ENCODE measurements at regions not wholly inside any gene's neighbourhood (a gene's known extent, or its start where the extent isn't known, plus 50 kb on each side); places are given as distances from the start of the nearest gene placed in this dataset.

- no peak for DNase-seq (ENCODE audit: low read depth)
Observed at GRCh38 chr1:209405183-209405814, 178.2 kb upstream of the CAMK1G start.

- DNase-seq (ENCODE audit: low read depth): no peak
Observed at GRCh38 chr1:209406168-209406567, 177.3 kb upstream of the CAMK1G start.

GRCh38 chr1:209406595-209406994 lies 176.9 kb upstream of the CAMK1G start:
- DNase-seq (ENCODE audit: low read depth): no peak

GRCh38 chr1:209409780-209410179 lies 173.7 kb upstream of the CAMK1G start:
- DNase-seq (ENCODE audit: low read depth): no peak

GRCh38 chr1:209411491-209411929 lies 172.0 kb upstream of the CAMK1G start:
- no peak for DNase-seq (ENCODE audit: low read depth)

GRCh38 chr1:209412036-209412435 lies 171.5 kb upstream of the CAMK1G start:
- no peak for DNase-seq (ENCODE audit: low read depth)

- DNase-seq (ENCODE audit: low read depth): no peak
Observed at GRCh38 chr1:209412566-209412965, 170.9 kb upstream of the CAMK1G start.

GRCh38 chr1:209413062-209413461 lies 170.5 kb upstream of the CAMK1G start:
- no peak for DNase-seq (ENCODE audit: low read depth)

- no peak for DNase-seq (ENCODE audit: low read depth)
Observed at GRCh38 chr1:209414803-209415329, 168.6 kb upstream of the CAMK1G start.

GRCh38 chr1:209416039-209416438 lies 167.5 kb upstream of the CAMK1G start:
- DNase-seq (ENCODE audit: low read depth): no peak

- no peak for DNase-seq (ENCODE audit: low read depth)
Observed at GRCh38 chr1:209416716-209417115, 166.8 kb upstream of the CAMK1G start.

- DNase-seq (ENCODE audit: low read depth): no peak
Observed at GRCh38 chr1:209417761-209418160, 165.8 kb upstream of the CAMK1G start.

GRCh38 chr1:209420276-209420675 lies 163.2 kb upstream of the CAMK1G start:
- no peak for DNase-seq (ENCODE audit: low read depth)

GRCh38 chr1:209421186-209421585 lies 162.3 kb upstream of the CAMK1G start:
- DNase-seq (ENCODE audit: low read depth): no peak

GRCh38 chr1:209421978-209422680 lies 161.4 kb upstream of the CAMK1G start:
- no peak for DNase-seq (ENCODE audit: low read depth)

GRCh38 chr1:209425959-209426358 lies 157.6 kb upstream of the CAMK1G start:
- no peak for DNase-seq (ENCODE audit: low read depth)

- DNase-seq (ENCODE audit: low read depth): no peak
Observed at GRCh38 chr1:209427277-209427676, 156.2 kb upstream of the CAMK1G start.

GRCh38 chr1:209427811-209428210 lies 155.7 kb upstream of the CAMK1G start:
- no peak for DNase-seq (ENCODE audit: low read depth)

GRCh38 chr1:209428241-209428921 lies 155.1 kb upstream of the CAMK1G start:
- DNase-seq (ENCODE audit: low read depth): no peak

- DNase-seq (ENCODE audit: low read depth): no peak
Observed at GRCh38 chr1:209429611-209430010, 153.9 kb upstream of the CAMK1G start.

- no peak for DNase-seq (ENCODE audit: low read depth)
Observed at GRCh38 chr1:209430107-209430506, 153.4 kb upstream of the CAMK1G start.

- no peak for DNase-seq (ENCODE audit: low read depth)
Observed at GRCh38 chr1:209430821-209431259, 152.7 kb upstream of the CAMK1G start.

- DNase-seq (ENCODE audit: low read depth): no peak
Observed at GRCh38 chr1:209431402-209431801, 152.1 kb upstream of the CAMK1G start.
